Right lobe of liver (tissue), 6 donors: ENCODE measurements at regions not wholly inside any gene's neighbourhood (a gene's known extent, or its start where the extent isn't known, plus 50 kb on each side); places are given as distances from the start of the nearest gene placed in this dataset.

ENCODE experiments used
- ATAC-seq, 4 donors: fragments of 200-7000 bp; cut with Tn5 transposase; one replicate each; pipeline ENCODE4 v1.9.1; 2020; ENCODE audit warnings: mild to moderate bottlenecking in 4 of 4, moderate library complexity in 4 of 4
- DNase-seq, 3 donors: peaks; one replicate each; pipeline ENCODE4 v3.0.0-alpha.2; 2020
- H3K27ac ChIP-seq, 3 donors: fragments of 200-600 bp; one replicate each; pipeline ENCODE4 v1.8.0; 2022
- H3K27me3 ChIP-seq, 2 donors: fragments of 200-600 bp; one replicate each; pipeline ENCODE4 v1.8.0; 2022
- H3K36me3 ChIP-seq, 4 donors: fragments of 200-600 bp; sonication (generic) in 1 of 4; one replicate each; pipeline versions ENCODE4 v1.5.1 to v1.8.0; 2017 to 2022; ENCODE audit warnings: control low read depth in 1 of 4
- H3K4me1 ChIP-seq, 4 donors: fragments of 200-600 bp; sonication (generic) in 1 of 4; one replicate each; pipeline versions ENCODE4 v1.5.1 to v1.8.0; 2017 to 2022; ENCODE audit warnings: control low read depth in 1 of 4
- H3K4me3 ChIP-seq, 3 donors: fragments of 200-600 bp; one replicate each; pipeline ENCODE4 v1.8.0; 2022
- H3K9me3 ChIP-seq, 4 donors: fragments of 200-600 bp; sonication (generic) in 1 of 4; one replicate each; pipeline versions ENCODE4 v1.5.1 to v1.8.0; 2017 to 2022; ENCODE audit warnings: control low read depth in 1 of 4
- CTCF ChIP-seq, 4 donors: fragments of 200-600 bp in 3 of 4; fragments of 450-650 bp in 1 of 4; IDR thresholded peaks; one replicate each; pipeline versions ENCODE4 v1.5.1 to v1.8.0; 2016 to 2022; ENCODE audit warnings: antibody characterized with exemption in 4 of 4, mild to moderate bottlenecking in 2 of 4
- POLR2A ChIP-seq: fragments of 450-650 bp; IDR thresholded peaks from one replicate; pipeline ENCODE4 v1.6.1; 2017; ENCODE audit warnings: antibody characterized with exemption, mild to moderate bottlenecking
- WGBS: methylation state at CpG from one replicate; pipeline ENCODE4 v1.1.6; 2018; ENCODE audit warnings: low coverage, low lambda C conversion rate; ENCODE audit not compliant: insufficient coverage; ENCODE audit errors: missing lambda C conversion rate; 5-methylcytosine and 5-hydroxymethylcytosine counted together
- intact Hi-C, 2 donors: fragments of 100-400 bp; cut with DNase I; formaldehyde crosslinking; loops; one replicate each; pipeline versions ENCODE4 v1.11.2 to v1.14.1; 2022
- donor health status: DM: no; HTN: yes; CAD: no.
- donor health status: DM: no; HTN: no; CAD: no.
- donor health status: DM: no; HTN: no; CAD: no.
- donor health status: DM: no; HTN: yes; CAD: no.
- donor health status: DM: no; HTN: yes; CAD: no.

- H3K36me3 ChIP-seq: no peaks in the 10 kb centered on the region
- WGBS: 67% methylated on average over 11 of the region's 15 CpGs
- H3K9me3 ChIP-seq: no peaks in the 10 kb centered on the region
- H3K4me3 ChIP-seq: no peak overlapping the region
- intact Hi-C loops: no loop called here
- H3K27ac ChIP-seq: peak overlapping the region in 2 of 3 donors; percentile 37 to 40
- no peaks in the 10 kb centered on the region for H3K27me3 ChIP-seq
- DNase-seq: peak in 1 of 3 donors; percentile 25
- peak in 3 of 4 donors; percentile 4 to 20 (median 14) for ATAC-seq
- TF ChIP-seq CTCF (IDR thresholded peaks at IDR 0.05) (no peak), POLR2A (no peak)
- H3K4me1 ChIP-seq: peaks cover 0 to 39% (median 4%) of the 10 kb centered on the region in 4 donors
Measured at GRCh38 chr17:77441130-77441920, 300.6 kb downstream of the SEC14L1 start.

- DNase-seq: no peak
- no peaks in the 10 kb centered on the region for H3K36me3 ChIP-seq
- ATAC-seq: no peak
- H3K4me1 ChIP-seq: peaks cover 0 to 39% (median 1%) of the 10 kb centered on the region in 4 donors
- 86% methylated on average over 8 of the region's 11 CpGs for whole genome bisulfite sequencing
- intact Hi-C loops: no loop called here
- H3K9me3 ChIP-seq: no peaks in the 10 kb centered on the region
- no peak overlapping the region for H3K4me3 ChIP-seq
- no peaks in the 10 kb centered on the region for H3K27me3 ChIP-seq
- no peak overlapping the region for H3K27ac ChIP-seq
- TF ChIP-seq CTCF (IDR thresholded peaks at IDR 0.05): no peak
- no peak for TF ChIP-seq POLR2A
Measured at GRCh38 chr17:77441940-77442339, 301.2 kb downstream of the SEC14L1 start.

GRCh38 chr17:77442976-77443747 lies 302.4 kb downstream of the SEC14L1 start:
- Histone ChIP-seq H3K4me1 (peaks cover 0 to 38% (median 0%) of the 10 kb centered on the region in 4 donors), H3K4me3 (no peak overlapping the region), H3K9me3 (no peaks in the 10 kb centered on the region), H3K36me3 (no peaks in the 10 kb centered on the region), H3K27me3 (no peaks in the 10 kb centered on the region), H3K27ac (no peak overlapping the region)
- no peak for ATAC-seq
- 85% methylated on average over 10 of the region's 10 CpGs for WGBS
- no peak for DNase-seq
- TF ChIP-seq POLR2A: no peak
- TF ChIP-seq CTCF (IDR thresholded peaks at IDR 0.05): no peak
- intact Hi-C loops: no loop called here

GRCh38 chr17:77443748-77444260 lies 303.0 kb downstream of the SEC14L1 start:
- ATAC-seq (no peak), DNase-seq (no peak)
- H3K9me3 ChIP-seq: no peaks in the 10 kb centered on the region
- WGBS: 80% methylated on average over 7 of the region's 8 CpGs
- peak overlapping the region in 1 of 3 donors; percentile 61 for H3K27ac ChIP-seq
- intact Hi-C loops: no loop called here
- H3K27me3 ChIP-seq: no peaks in the 10 kb centered on the region
- no peaks in the 10 kb centered on the region for H3K36me3 ChIP-seq
- peaks cover 0 to 33% (median 0%) of the 10 kb centered on the region in 4 donors for H3K4me1 ChIP-seq
- no peak overlapping the region for H3K4me3 ChIP-seq
- no peak for TF ChIP-seq POLR2A
- TF ChIP-seq CTCF (IDR thresholded peaks at IDR 0.05): no peak
